ENCODE measurements at regions not wholly inside any gene's neighbourhood (a gene's known extent, or its start where the extent isn't known, plus 50 kb on each side); places are given as distances from the start of the nearest gene placed in this dataset.

GRCh38 chr1:110786802-110787327, 86.1 kb upstream of the CD53 start:
- no peak for DNase-seq (ENCODE audit: low read depth)
- TF ChIP-seq CTCF (conservative IDR thresholded peaks at IDR 0.05; ENCODE audit: low read length), result no peak
- H3K4me3 ChIP-seq (ENCODE audit: low read length), result no peak overlapping the region

- DNase-seq (ENCODE audit: low read depth), result no peak
- H3K4me3 ChIP-seq (ENCODE audit: low read length), result no peak overlapping the region
- no peak for TF ChIP-seq CTCF (conservative IDR thresholded peaks at IDR 0.05; ENCODE audit: low read length)
These were observed 87.3 kb upstream of the CD53 start for GRCh38 chr1:110785612-110786011.

GRCh38 chr1:110785055-110785454, 87.9 kb upstream of the CD53 start:
- no peak overlapping the region for H3K4me3 ChIP-seq (ENCODE audit: low read length)
- TF ChIP-seq CTCF (conservative IDR thresholded peaks at IDR 0.05; ENCODE audit: low read length), result no peak
- DNase-seq (ENCODE audit: low read depth), result no peak

GRCh38 chr1:110783292-110783918, 89.5 kb upstream of the CD53 start:
- H3K4me3 ChIP-seq (ENCODE audit: low read length), result no peak overlapping the region
- DNase-seq (ENCODE audit: low read depth), result peak; percentile 42
- TF ChIP-seq CTCF (conservative IDR thresholded peaks at IDR 0.05; ENCODE audit: low read length), result peak; percentile 99

- DNase-seq (ENCODE audit: low read depth), result no peak
- no peak overlapping the region for H3K4me3 ChIP-seq (ENCODE audit: low read length)
- no peak for TF ChIP-seq CTCF (conservative IDR thresholded peaks at IDR 0.05; ENCODE audit: low read length)
These were observed 91.4 kb upstream of the CD53 start for GRCh38 chr1:110781525-110781924.

- DNase-seq (ENCODE audit: low read depth), result peak; percentile 54
- peak; percentile 75 for TF ChIP-seq CTCF (conservative IDR thresholded peaks at IDR 0.05; ENCODE audit: low read length)
- no peak overlapping the region for H3K4me3 ChIP-seq (ENCODE audit: low read length)
These were observed 92.1 kb upstream of the CD53 start for GRCh38 chr1:110780600-110781484.

Measured in AG10803 (cell line).